OCI-LY3 (cell line): ENCODE measurements at regions not wholly inside any gene's neighbourhood (a gene's known extent, or its start where the extent isn't known, plus 50 kb on each side); places are given as distances from the start of the nearest gene placed in this dataset.

ENCODE experiments used
- H2AFZ ChIP-seq: fragments of 200-600, 300-600 bp; shearing (Covaris generic); 2 replicates; pipeline ENCODE4 v1.6.0; 2014; ENCODE audit warnings: antibody characterized with exemption, low read depth, low read length
- H3K27ac ChIP-seq: fragments of 200-600, 300-600 bp; sonication (generic); 2 replicates; pipeline ENCODE4 v1.5.1; 2014; ENCODE audit warnings: mild to moderate bottlenecking, low read length, moderate library complexity, mixed read lengths
- H3K27me3 ChIP-seq: fragments of 200-600, 300-600 bp; sonication (generic); 2 replicates; pipeline ENCODE4 v1.6.1; 2014; ENCODE audit warnings: low read depth, low read length, mixed read lengths
- H3K36me3 ChIP-seq: fragments of 200-600, 300-600 bp; sonication (generic); replicated peaks from 2 replicates; pipeline ENCODE3; 2014; ENCODE audit warnings: low read depth, low read length, mixed read lengths
- H3K4me1 ChIP-seq: fragments of 300-600, 200-600 bp; sonication (generic); 2 replicates; pipeline ENCODE4 v1.6.1; 2014; ENCODE audit warnings: low read length, mixed read lengths
- H3K4me2 ChIP-seq: fragments of 200-600, 300-600 bp; sonication (generic); 2 replicates; pipeline ENCODE4 v1.6.1; 2014; ENCODE audit warnings: low read length, mixed read lengths
- H3K4me3 ChIP-seq: fragments of 300-600, 200-600 bp; sonication (generic); 2 replicates; pipeline ENCODE4 v1.5.1; 2014; ENCODE audit warnings: antibody characterized with exemption, mild to moderate bottlenecking, low read length, moderate library complexity
- H3K79me2 ChIP-seq: fragments of 300-600, 200-600 bp; shearing (Covaris generic); 2 replicates; pipeline ENCODE4 v1.6.1; 2014; ENCODE audit warnings: mild to moderate bottlenecking, low read length, mixed read lengths
- H3K9ac ChIP-seq: fragments of 300-600, 200-600 bp; shearing (Covaris generic); 2 replicates; pipeline ENCODE4 v1.6.0; 2014; ENCODE audit warnings: mild to moderate bottlenecking, low read length, moderate library complexity
- H3K9me3 ChIP-seq: fragments of 200-600, 300-600 bp; shearing (Covaris generic); 2 replicates; pipeline ENCODE4 v1.6.1; 2014; ENCODE audit warnings: low read length, mixed read lengths; ENCODE audit not compliant: insufficient read depth
- H4K20me1 ChIP-seq: fragments of 200-600, 300-600 bp; sonication (generic); 2 replicates; pipeline ENCODE4 v1.6.1; 2016; ENCODE audit warnings: low read length, mixed read lengths; ENCODE audit not compliant: insufficient read depth
- EZH2phosphoT487 ChIP-seq: fragments of 200-600 bp; shearing (Covaris generic); IDR thresholded peaks from 2 replicates; pipeline ENCODE4 v1.6.1; 2018; ENCODE audit warnings: antibody characterized with exemption, mixed run types, low read depth
- TF ChIP-seq, protein P1 (sequence below): fragments of 200-600, 300-600 bp; sonication (generic); IDR thresholded peaks from 2 replicates; pipeline ENCODE4 v1.5.1; 2014; ENCODE audit warnings: antibody characterized with exemption, low read length, low read depth

DNA sequence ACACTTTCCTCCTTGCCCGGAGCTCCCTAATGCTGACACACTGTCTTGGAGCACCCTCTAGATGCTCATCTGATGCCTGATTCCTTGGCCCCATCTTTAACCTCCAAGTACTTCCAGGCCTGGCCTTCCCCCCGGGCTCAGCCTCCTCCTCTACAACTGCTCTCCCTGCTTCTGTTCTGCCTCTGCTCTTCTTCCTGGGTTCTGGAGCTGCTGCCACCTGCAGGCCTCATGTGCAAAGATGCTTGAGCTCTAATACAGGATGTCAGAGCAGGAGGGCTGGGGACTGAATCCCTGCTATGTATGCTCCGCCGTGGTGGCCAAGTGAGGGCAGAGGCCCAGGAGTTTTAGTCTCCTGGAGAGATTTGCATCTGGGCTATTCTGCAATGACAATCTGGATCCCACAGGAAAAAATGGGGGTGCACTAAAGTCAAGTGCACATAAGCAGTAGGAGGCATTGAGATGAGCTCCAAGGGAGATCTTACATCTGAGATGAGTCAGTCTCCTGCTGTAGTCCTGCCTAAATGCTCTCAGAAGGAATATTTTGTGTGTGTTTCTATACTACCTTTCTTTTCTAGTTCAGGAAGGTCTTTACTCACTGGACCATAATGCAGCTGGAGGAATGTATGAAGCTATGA, 296.3 kb downstream of the UACA start:
- H3K27me3 ChIP-seq, result peaks cover 16% of the 10 kb centered on the region; the same call in 1 of the 2 replicates
- H3K4me1 ChIP-seq, result peaks cover 83% of the 10 kb centered on the region
- no peak overlapping the region for H2AFZ ChIP-seq
- H3K9ac ChIP-seq, result peak overlapping the region; percentile 5; the same call in 1 of the 2 replicates
- no peaks in the 10 kb centered on the region for H4K20me1 ChIP-seq
- no peak overlapping the region for H3K4me3 ChIP-seq
- no peaks in the 10 kb centered on the region for H3K36me3 ChIP-seq
- TF ChIP-seq, protein P1, sequence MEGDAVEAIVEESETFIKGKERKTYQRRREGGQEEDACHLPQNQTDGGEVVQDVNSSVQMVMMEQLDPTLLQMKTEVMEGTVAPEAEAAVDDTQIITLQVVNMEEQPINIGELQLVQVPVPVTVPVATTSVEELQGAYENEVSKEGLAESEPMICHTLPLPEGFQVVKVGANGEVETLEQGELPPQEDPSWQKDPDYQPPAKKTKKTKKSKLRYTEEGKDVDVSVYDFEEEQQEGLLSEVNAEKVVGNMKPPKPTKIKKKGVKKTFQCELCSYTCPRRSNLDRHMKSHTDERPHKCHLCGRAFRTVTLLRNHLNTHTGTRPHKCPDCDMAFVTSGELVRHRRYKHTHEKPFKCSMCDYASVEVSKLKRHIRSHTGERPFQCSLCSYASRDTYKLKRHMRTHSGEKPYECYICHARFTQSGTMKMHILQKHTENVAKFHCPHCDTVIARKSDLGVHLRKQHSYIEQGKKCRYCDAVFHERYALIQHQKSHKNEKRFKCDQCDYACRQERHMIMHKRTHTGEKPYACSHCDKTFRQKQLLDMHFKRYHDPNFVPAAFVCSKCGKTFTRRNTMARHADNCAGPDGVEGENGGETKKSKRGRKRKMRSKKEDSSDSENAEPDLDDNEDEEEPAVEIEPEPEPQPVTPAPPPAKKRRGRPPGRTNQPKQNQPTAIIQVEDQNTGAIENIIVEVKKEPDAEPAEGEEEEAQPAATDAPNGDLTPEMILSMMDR, result peak; percentile 94
- TF ChIP-seq EZH2phosphoT487, result no peak
- no peak overlapping the region for H3K27ac ChIP-seq
- H3K79me2 ChIP-seq, result no peaks in the 10 kb centered on the region
- H3K4me2 ChIP-seq, result peak overlapping the region; percentile 12; the same call in 1 of the 2 replicates
- H3K9me3 ChIP-seq, result no peaks in the 10 kb centered on the region

DNA sequence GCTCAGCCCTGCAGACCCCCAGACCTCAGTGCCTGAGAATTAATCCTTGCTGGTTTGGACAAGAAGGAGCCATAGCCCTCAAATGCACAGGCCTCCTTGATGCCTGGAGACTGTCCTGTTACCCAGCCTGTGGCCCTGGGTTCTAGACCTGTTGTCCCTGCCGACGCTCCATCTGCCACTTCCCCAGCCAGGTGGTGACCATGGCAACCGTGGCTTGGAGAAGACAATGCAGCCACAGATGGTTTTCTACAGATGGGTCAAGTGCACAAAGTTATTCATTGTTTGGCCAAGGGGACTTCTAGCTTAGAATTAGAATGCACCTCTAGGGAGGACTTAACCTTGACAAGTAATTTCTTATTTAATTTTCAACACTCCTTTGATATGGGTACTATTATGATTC, 297.1 kb downstream of the UACA start:
- H3K4me3 ChIP-seq, result no peak overlapping the region
- H4K20me1 ChIP-seq, result no peaks in the 10 kb centered on the region
- H3K9me3 ChIP-seq, result no peaks in the 10 kb centered on the region
- no peaks in the 10 kb centered on the region for H3K36me3 ChIP-seq
- H3K4me2 ChIP-seq, result no peak overlapping the region
- H3K79me2 ChIP-seq, result no peaks in the 10 kb centered on the region
- no peak overlapping the region for H3K27ac ChIP-seq
- no peak for TF ChIP-seq EZH2phosphoT487
- TF ChIP-seq, protein P1, result no peak
- peak overlapping the region; percentile 5; the same call in 1 of the 2 replicates for H3K9ac ChIP-seq
- peaks cover 87% of the 10 kb centered on the region for H3K4me1 ChIP-seq
- H2AFZ ChIP-seq, result no peak overlapping the region
- peaks cover 16% of the 10 kb centered on the region; the same call in 1 of the 2 replicates for H3K27me3 ChIP-seq

DNA sequence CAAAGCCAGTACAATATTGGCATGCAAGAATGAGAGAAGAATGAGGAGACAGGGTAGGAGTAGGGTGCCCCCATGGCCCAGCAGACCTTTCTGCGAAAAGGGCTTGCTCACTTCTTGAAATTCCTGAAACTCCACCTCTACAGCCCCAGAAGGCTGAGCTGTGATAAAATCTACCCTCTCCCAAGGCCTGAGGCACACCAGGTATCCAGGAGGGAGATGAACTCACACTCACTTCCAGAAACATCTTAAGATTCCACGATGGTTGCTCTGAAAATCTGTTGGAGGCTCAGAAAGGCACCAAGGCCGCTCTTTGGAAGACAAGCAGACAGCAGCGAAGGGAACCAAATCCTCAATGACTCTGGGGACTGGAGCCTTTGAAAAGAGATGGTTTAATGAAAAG, 297.5 kb downstream of the UACA start:
- H3K27ac ChIP-seq, result no peak overlapping the region
- peaks cover 16% of the 10 kb centered on the region; the same call in 1 of the 2 replicates for H3K27me3 ChIP-seq
- TF ChIP-seq, protein P1, result no peak
- no peak for TF ChIP-seq EZH2phosphoT487
- H3K9ac ChIP-seq, result no peak overlapping the region
- no peaks in the 10 kb centered on the region for H3K9me3 ChIP-seq
- no peak overlapping the region for H3K4me3 ChIP-seq
- H3K79me2 ChIP-seq, result no peaks in the 10 kb centered on the region
- H3K36me3 ChIP-seq, result no peaks in the 10 kb centered on the region
- H3K4me1 ChIP-seq, result peaks cover 87% of the 10 kb centered on the region
- no peaks in the 10 kb centered on the region for H4K20me1 ChIP-seq
- H2AFZ ChIP-seq, result no peak overlapping the region
- no peak overlapping the region for H3K4me2 ChIP-seq

GRCh38 chr15:70463453-70463834, 299.9 kb downstream of the UACA start:
- peak overlapping the region; percentile 37; the same call in 1 of the 2 replicates for H3K4me3 ChIP-seq
- TF ChIP-seq EZH2phosphoT487, result no peak
- TF ChIP-seq, protein P1, result no peak
- no peaks in the 10 kb centered on the region for H3K36me3 ChIP-seq
- H3K27me3 ChIP-seq, result peaks cover 13% of the 10 kb centered on the region; the same call in 1 of the 2 replicates
- no peaks in the 10 kb centered on the region for H3K9me3 ChIP-seq
- no peak overlapping the region for H2AFZ ChIP-seq
- H4K20me1 ChIP-seq, result no peaks in the 10 kb centered on the region
- no peaks in the 10 kb centered on the region for H3K79me2 ChIP-seq
- H3K9ac ChIP-seq, result peak overlapping the region; percentile 59; the same call in 1 of the 2 replicates
- H3K27ac ChIP-seq, result peak overlapping the region; percentile 85
- H3K4me1 ChIP-seq, result peaks cover 94% of the 10 kb centered on the region
- peak overlapping the region; percentile 66 for H3K4me2 ChIP-seq
